GM18868 (cell line): ENCODE measurements at regions not wholly inside any gene's neighbourhood (a gene's known extent, or its start where the extent isn't known, plus 50 kb on each side); places are given as distances from the start of the nearest gene placed in this dataset.
"Not testable (repeated sequence)": the region's sequence is repeated elsewhere in the genome, so short reads cannot be mapped to it uniquely, and the experiment has no call there.

Source experiments
- ATAC-seq: cut with Tn5 transposase; IDR thresholded peaks from one replicate; pipeline ENCODE4 v1.9.1; 2021; ENCODE audit warnings: mild to moderate bottlenecking, moderate library complexity; ENCODE audit not compliant: unreplicated experiment

DNA sequence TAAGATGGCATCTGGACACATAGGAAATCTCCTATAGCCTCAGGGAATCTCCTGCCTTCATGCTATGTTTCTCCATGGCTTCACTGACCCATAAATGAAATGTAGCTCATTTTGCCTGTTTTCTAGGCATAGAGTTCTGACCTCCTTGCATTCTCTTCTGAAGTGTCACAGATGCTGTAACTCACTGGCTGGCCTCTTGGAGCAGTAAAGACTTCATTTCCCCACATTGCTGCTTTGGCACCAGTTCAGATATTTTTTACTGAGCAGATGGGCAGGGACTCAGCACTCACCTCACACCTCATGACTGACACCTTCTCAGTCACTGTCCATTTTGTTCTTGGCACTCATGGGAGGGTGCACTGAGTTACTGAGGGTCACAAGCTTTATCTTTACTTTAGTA is 286.7 kb upstream of the TGFBR2 start:
- peak; percentile 88 for ATAC-seq

DNA sequence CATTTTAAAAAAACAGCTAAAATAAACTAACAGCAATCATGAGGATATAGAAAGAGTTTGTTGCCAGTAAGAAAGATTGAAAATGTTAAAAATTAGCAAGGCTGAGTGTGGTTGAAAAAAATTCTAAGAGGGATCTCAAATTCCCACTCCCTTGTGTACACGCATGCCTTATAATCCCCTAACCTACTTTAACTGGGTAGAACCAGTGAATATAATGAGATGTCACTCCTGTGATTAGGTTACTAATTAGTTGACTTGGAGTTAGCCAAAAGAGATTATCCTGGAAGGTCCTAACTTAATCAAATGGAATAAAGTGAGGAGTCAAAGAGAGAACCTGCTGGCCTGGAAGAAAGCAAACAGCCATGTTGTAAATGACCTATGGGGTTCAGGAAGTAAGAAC is 286.0 kb upstream of the TGFBR2 start:
- ATAC-seq, result no peak

DNA sequence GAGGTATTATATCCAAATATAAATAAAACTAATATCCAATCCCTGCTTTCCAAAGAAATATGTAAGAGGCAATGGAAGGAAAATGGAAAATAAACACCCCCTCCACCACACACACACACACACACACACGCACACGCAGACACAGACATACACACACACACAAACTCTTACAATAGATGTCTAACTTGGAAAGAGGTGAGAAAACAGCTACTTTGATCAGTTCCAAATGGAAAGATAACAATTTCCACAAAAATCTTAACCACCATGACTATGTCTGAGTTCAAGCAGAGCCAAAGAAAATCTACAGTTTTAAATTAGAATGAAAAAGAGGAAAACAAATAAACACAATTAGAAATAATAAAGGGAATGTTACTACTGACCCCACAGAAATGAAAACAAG is 285.3 kb upstream of the TGFBR2 start:
- ATAC-seq, result no peak

DNA sequence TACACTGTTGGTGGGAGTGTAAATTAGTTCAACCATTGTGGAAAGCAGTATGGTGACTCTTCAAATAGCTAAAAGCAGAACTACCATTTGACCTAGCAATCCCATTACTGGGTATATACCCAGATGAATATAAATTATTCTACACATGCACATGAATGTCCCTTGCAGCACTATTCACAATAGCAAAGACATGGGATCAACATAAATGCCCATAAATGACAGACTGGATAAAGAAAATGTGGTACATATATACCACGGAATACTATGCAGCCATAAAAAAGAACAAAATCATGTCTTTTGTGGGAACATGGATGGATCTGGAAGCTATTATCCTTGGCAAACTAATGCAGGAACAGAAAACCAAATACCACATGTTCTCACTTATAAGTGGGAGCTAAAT is 282.8 kb upstream of the TGFBR2 start:
- ATAC-seq, result not testable (repeated sequence)

DNA sequence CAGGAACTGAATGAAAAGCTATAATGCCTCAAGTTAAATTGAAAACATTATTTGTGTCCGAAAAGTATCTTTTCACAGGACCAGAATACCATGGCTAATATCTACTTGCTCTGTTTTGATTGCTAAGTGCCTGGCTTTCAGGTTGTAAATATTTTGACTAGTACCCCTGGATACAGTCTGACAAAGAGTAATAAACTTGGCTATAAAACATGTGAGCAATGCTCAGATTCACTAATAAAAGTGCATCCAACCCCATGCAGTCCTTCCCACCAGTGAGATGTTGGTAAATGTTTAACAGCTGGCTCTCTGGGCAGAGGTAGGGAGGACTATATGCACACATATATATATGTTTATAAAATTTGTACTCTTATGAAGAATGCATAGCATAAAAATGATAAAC is 281.8 kb upstream of the TGFBR2 start:
- no peak for ATAC-seq

DNA sequence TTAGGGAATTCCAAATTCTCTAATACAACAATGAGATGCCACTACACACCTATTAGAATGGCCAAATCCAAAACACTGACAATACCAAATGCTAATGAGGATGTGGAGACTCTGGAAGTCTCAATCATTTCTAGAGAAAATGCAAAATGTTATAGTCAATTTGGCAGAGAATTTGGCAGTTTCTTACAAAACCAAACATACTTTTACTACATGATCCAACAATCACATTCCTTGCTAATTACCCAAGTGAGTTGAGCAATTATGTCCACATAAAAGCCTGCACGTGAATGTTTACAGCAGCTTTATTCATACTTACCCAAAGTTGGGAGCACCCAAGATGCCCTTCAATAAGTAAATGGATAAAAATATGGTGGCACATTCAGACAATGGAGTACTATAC is 278.4 kb upstream of the TGFBR2 start:
- ATAC-seq, result not testable (repeated sequence)

DNA sequence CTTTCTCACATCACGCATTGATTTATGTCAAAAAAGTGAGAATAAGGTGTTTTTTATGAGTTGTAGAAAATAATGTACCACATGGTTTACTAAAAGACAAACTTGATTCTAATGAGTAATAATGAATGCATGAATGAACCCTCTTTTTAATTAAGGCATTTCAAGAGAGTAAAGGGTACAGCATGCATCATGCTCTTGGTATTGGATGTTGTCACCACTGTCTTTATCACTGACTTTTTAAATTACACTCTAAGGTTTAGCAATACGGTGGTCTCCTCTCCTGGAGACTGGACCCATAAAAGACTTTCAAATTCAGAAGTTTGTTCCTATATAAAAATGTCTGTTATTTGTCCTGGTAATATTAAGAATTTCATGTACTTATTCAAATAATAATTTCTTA is 277.5 kb upstream of the TGFBR2 start:
- ATAC-seq, result not testable (repeated sequence)

DNA sequence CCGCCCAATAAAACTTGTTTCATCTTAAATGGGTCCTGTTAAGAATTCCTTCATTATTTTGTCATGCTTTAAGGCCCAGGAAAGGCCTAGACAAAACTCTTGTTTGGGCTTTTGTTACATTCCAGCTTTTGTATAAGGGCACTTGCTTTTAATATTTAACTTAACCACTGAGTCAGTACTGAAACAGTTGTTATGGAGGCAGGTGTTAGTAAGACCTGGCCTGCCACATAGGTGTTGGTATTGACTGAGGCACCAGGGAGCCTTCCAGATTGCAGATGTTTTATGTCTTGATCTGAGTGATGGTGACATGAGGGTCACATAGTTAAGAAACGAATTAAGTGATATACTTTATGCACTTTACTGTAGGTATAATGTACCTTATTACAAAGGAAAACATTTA is 274.9 kb upstream of the TGFBR2 start:
- ATAC-seq, result no peak

DNA sequence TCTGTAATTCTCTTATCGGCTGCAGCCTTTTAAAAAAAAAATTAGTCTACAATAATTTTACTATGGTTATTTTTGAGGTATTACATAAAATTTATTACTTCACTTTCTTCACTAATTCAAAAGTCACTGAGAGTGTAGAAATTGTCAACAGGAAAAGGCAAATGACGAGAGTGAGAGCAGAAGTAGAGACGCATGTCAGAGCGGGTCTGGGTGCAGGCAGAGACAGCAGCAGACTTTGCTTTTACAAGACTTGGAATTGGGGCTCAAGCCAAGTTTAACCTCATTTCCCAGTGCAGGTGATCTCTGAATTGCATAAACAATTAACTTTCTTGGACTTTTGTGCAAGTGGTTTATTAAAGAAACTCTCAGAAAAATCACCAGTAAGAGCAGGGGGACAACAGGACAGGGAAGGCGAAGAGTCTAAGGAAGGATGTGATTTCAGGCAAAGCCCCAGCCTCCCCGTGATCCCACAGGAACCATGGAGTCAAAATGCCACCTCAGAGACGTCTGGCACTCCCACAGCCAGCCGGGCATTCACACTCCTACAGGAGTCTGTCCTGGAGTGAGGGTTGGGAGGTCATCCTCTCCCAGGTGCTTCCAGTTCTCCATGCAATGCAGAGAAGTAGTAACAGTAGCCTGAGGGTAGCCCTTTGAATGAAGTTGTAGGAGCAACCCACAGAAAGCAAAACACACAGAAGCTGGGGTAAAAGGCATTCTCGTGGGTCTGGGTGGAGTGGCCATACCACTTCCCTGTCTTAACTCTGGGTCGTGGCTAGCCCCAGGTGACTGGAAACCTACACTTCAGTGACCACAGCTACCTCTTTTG is 274.0 kb upstream of the TGFBR2 start:
- ATAC-seq, result no peak

DNA sequence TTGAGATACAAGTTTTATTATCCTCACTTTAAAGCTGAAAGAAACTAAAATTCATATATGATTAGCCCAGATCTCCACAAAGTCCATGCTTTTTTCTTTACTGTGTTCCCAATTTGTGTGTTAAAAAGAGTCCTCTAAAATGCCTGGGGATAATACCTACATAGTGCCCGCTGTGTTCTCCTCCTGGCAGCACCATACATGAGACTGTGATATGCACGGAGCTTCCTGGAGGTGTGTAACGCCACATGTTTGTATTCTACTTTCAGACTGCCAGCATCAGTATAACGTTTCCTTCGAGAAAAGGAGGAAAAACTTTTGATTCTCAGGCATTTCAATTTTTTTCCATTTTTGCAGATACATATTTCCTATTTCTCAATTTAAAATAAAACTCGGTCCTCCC is 273.3 kb upstream of the TGFBR2 start:
- ATAC-seq, result no peak

DNA sequence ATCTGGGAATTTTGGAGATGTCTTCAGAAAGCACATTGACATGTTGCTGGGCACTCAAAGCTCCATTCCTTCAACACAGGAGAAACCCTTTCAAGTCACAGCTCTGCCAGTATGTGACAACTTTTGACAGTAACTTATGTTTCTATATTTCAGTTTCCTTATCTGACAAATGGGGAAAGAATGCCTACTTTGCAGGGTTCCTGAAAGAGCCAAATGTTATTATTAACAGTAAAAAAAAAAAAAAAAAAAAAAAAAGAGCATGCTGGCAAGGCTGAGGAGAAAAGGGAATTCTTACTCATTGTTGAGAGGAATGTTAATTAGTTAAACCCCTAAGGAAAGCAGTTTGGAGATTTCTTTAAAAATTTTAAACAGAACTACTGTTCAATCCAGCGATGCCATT is 272.5 kb upstream of the TGFBR2 start:
- no peak for ATAC-seq

DNA sequence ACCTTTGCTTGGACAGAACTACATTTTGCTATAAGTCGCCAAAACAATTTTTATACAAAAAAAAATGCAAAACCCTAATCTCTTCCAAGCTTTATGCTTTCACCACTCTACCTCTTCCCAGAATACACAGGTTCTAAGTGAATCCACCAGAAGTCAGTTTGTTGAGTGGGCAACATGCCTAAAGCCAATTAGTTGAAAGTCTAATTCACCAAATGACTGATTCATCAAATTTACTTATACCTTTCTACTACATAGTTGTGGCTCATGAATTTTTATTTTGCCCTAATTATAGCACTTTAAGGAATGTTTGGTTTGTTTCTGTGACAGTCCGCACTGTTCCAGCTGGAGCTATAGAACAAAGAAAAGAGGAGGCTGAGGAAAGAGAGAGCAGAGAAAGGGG is 265.9 kb upstream of the TGFBR2 start:
- ATAC-seq, result no peak

DNA sequence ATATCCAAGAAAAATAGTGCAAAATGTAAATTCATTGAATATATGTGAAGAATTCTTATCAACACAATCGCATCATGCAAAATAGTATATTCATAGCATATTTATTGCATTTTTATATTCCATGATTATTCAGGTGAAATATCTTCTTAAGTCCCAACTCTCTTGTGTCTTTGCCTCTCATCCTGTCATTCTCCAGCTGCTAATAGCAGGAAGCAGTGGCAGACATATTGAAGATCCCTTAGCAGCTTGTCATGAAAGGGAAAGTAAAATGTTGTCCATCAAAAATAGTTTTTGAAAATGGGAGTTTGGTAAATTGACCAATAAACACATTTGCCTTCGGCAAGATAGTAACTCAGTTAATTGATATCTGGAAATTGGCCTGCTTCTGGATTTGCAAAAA is 265.3 kb upstream of the TGFBR2 start:
- ATAC-seq, result no peak

DNA sequence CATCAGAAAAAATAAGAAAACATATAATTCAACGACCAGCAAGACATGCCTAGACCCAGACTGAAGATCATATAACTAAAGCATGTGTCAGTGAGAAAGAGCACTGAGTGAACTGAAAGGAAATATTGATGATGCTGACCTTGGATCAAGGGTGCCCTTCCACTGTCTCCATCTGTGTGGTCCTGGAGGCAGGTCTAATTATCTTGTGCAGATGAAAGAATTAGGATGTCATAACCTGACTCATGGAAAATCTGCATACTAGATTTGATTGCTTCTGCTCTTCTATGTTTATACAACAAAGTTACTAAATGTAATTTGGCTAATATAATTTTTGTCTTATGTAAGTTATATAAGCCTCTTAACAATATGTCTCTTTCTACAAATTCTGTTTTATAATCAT is 264.6 kb upstream of the TGFBR2 start:
- ATAC-seq, result no peak

DNA sequence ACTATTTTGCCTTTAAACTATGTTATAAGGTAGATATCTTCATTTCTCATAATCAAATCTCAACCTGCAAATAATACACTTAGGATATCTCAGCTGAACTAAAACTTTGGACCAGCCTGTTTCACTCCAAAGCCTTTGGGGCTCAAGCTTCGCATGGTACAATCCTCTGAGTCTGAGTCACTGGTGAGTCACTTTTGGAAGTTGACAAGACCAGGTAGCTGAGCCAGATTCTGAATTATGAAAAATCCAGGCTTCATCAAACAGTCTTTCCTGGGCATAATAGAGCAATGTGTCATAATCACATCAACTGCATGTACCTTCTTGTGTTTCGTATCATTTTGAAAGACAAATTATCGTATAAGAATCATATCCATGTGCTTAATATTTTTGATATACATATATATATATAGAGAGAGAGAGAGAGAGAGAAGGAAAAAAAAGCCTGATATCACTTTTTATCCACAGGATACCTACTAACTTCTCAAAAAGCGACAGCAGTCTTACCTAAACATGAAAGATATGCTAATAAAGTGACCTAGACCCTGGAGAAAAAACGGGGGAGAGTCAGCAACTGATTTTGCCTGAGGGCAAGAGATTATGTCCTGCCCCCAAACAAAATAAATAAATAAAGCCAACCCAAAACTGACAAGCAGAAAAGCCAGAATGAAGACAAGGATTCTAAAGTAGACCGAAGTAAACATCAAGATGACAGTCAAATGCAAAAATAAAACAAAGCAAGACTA is 263.9 kb upstream of the TGFBR2 start:
- no peak for ATAC-seq

DNA sequence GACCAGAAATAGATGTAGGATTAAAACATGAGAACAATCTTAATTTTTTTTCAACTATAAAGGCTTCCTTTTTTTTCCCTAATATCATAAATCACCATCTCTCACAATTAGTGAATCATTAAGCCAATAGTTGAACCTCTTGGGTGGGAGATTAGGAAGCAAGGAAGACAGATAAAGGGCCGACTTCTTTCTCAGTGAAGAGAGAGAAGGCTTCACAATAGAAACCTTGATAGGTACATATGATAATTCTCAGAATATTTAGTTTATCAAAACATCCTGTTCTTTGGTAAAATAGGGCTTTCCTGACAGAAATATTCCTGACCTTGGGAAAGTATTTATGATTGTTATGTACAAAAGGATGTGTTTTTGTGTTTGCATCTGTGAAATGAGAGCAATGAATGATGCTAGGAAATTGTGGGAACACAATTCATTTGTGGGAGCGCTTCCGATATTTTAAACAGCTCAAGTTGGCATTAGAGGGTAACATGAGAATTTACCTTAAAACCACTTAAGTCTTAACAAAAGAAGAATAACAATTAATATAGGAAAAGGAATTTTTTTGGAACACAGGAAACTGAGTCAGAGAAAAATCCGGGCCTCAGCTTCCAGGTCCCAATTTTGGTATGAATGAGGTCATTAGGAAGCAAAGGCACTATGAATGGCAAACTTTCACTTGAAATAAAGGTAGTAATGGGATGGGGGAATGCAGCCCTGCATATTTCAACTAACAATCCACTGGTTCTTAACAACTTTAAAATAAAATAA is 263.2 kb upstream of the TGFBR2 start:
- ATAC-seq, result no peak

DNA sequence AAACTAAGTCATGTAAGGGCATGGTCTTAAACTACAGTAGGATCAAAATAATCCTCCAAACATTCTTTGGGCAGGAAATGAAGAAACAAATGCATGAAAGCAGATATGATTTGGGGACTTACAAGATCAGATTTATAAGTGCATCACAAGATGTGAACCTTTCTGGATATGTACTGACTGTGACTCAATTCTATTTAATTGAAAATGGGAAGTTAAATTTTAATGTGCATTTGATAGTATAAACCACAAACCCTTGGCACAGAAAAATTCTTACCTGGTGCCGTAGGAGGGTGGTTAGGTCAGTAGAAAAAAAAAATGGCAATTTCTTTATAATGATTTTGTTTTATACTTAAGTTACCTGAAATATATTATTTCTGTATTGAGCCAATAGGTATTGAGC is 262.5 kb upstream of the TGFBR2 start:
- ATAC-seq, result no peak

DNA sequence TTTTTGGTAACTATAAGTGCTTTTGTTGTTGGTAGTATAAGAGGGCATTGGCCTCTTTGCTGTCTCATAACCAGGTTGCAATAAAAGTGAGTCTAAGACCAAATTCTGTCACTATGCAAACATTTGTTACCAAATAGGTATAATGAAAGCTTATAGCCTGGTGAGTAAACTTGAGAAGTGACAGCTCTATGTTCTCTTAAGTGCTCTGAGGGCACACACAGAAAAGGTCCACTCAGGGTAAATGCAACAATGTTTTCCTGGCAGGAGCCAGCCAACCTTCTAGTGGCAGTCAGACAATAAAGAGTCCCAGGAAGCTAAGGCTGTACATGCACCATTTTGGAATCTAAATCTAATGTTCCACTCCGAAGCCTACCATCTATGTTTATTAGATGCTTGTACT is 262.1 kb upstream of the TGFBR2 start:
- ATAC-seq, result no peak

DNA sequence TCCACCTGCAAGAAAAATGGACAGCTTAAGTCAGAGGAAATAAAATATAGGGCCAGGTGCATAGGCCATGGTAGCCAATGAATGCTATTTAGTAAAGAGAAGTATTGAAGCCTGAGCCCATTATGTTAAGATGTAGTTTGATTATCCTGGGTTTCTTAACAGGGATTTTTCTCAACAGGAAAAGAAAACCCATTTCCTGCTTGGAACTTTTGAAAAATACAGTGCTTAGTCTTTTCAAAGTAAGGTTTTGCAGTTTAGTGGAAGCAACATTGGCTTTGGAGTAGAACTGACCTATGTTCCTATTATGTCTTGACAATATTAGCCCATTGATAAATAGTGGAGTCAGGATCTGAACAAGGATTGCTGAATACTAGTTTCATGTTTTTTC is 259.5 kb upstream of the TGFBR2 start:
- ATAC-seq, result no peak

DNA sequence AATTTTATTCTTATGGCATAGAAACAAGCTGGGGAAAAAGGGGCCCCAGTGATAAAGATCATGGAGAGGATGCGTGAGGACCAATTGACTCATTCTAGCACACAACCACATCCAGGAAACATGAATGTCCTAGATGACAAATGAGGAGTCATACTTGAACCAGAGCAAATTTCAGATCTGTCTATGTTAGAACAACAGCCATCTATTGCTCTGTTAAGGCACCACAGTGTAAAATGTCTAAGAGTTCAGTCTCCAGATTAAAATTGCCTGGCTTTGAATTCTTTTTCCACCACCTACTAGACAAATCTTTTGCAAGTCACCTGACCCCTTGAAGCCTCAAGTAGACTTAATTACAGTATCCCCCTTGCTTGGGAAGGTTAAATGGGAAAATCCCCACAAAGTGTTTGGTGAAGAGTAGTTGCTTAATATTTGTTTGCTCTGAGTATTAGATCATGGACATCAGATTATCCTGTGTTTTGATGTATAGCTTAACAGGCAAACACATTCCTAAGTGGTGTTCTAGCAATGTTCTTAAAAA is 258.7 kb upstream of the TGFBR2 start:
- ATAC-seq, result peak; percentile 86

DNA sequence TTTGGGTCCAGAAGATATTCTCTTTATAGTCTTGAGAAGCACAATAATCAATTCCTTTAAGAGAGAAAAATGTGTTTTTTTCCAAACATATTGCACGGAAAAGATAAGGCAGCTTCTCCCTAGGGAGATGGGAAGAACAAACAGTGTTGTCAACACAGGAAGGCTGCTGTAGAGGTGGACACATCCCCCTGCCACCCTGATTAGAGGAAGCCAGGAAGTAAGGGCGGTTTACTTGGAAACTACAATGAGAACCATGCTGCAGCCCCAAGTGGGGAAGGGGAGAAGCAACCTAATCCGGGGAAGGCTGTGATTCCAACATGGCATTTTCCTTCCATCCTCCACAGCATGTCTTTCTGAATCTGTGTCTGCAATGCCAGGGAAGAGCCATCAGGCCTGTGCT is 256.9 kb upstream of the TGFBR2 start:
- no peak for ATAC-seq

DNA sequence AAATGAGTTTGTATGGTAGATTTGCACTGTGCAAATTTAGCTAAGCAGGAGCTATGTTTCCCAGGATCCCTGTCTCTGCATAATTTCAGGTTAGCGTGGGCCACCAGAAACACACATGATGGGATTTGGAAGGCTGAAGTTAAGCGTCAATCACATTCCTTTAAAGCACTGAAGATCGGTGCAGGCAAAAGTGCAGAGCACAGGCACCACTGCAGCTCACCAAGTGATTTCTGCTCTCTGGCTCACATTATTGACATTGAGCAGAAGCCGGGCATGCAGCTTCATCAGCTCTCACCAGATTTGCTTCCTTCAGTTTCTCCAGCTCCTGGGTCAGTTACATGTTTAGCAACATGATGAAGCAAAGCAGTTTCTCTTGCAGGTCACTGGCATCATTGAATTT is 256.4 kb upstream of the TGFBR2 start:
- no peak for ATAC-seq
